ENCODE measurements at regions not wholly inside any gene's neighbourhood (a gene's known extent, or its start where the extent isn't known, plus 50 kb on each side); places are given as distances from the start of the nearest gene placed in this dataset.

DNA sequence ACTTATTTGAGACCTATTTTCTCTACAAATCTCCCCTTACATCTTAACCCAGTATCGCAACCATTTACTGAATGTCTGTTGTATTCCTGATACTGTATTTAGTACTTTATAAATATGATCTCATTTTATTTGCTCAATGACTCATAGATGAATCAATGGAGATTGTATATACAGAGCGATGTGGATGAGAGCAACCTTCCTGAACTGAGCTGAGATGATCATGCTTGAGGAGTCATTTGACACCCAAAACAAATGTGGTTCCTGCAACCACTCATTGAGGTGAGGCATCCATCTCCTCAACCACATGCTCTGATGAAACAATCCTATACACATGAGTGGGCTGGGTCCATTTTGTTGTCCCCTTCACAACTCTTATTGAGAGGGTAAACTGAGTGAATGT lies 250.0 kb downstream of the CDC14C start:
- BruUV-seq (replicated peaks): no TSS peak
- ChIA-PET POLR2A (no interaction called here), CTCF (no interaction called here), RAD21 (ENCODE audit: low non-redundant PET in 1 of 2, low total read pairs in 2 of 2, uncharacterized antibody in 2 of 2, unreplicated experiment in 2 of 2) (no interaction called here)
- H2AFZ ChIP-seq (ENCODE audit: low read depth, low read length, poor library complexity, severe bottlenecking): no peak overlapping the region
- no peaks in the 10 kb centered on the region for H3K27me3 ChIP-seq (ENCODE audit: insufficient read depth, low read length)
- no peaks in the 10 kb centered on the region for H3K79me2 ChIP-seq (ENCODE audit: insufficient read depth, low read length)
- H3K4me3 ChIP-seq (replicated peaks in 1 of 2; ENCODE audit: low read depth in 1 of 2, low read length in 2 of 2): no peak overlapping the region
- no peak for TF ChIP-seq MAX (IDR thresholded peaks at IDR 0.05)
- TF ChIP-seq JUND (IDR thresholded peaks at IDR 0.05): no peak
- no peak for TF ChIP-seq ZFX (IDR thresholded peaks at IDR 0.05)
- no peak for TF ChIP-seq RAD21 (IDR thresholded peaks at IDR 0.05; ENCODE audit: low read depth)
- TF ChIP-seq ELF1 (IDR thresholded peaks at IDR 0.05; ENCODE audit: borderline replicate concordance, low read depth): no peak
- TF ChIP-seq SRF (IDR thresholded peaks at IDR 0.05; ENCODE audit: low read depth): no peak
- TF ChIP-seq ZNF274 (IDR thresholded peaks at IDR 0.05; ENCODE audit: low read depth, low read length): no peak
- TF ChIP-seq TCF7L2 (IDR thresholded peaks at IDR 0.05; ENCODE audit: borderline replicate concordance, extremely low read depth, insufficient read depth, insufficient read length): no peak
- TF ChIP-seq, protein P1, sequence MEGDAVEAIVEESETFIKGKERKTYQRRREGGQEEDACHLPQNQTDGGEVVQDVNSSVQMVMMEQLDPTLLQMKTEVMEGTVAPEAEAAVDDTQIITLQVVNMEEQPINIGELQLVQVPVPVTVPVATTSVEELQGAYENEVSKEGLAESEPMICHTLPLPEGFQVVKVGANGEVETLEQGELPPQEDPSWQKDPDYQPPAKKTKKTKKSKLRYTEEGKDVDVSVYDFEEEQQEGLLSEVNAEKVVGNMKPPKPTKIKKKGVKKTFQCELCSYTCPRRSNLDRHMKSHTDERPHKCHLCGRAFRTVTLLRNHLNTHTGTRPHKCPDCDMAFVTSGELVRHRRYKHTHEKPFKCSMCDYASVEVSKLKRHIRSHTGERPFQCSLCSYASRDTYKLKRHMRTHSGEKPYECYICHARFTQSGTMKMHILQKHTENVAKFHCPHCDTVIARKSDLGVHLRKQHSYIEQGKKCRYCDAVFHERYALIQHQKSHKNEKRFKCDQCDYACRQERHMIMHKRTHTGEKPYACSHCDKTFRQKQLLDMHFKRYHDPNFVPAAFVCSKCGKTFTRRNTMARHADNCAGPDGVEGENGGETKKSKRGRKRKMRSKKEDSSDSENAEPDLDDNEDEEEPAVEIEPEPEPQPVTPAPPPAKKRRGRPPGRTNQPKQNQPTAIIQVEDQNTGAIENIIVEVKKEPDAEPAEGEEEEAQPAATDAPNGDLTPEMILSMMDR (IDR thresholded peaks at IDR 0.05 in 2 of 3, conservative IDR thresholded peaks at IDR 0.05 in 1 of 3; ENCODE audit: borderline replicate concordance in 1 of 3, insufficient read depth in 1 of 3, low read depth in 2 of 3, low read length in 2 of 3): no peak
- TF ChIP-seq, protein P2, sequence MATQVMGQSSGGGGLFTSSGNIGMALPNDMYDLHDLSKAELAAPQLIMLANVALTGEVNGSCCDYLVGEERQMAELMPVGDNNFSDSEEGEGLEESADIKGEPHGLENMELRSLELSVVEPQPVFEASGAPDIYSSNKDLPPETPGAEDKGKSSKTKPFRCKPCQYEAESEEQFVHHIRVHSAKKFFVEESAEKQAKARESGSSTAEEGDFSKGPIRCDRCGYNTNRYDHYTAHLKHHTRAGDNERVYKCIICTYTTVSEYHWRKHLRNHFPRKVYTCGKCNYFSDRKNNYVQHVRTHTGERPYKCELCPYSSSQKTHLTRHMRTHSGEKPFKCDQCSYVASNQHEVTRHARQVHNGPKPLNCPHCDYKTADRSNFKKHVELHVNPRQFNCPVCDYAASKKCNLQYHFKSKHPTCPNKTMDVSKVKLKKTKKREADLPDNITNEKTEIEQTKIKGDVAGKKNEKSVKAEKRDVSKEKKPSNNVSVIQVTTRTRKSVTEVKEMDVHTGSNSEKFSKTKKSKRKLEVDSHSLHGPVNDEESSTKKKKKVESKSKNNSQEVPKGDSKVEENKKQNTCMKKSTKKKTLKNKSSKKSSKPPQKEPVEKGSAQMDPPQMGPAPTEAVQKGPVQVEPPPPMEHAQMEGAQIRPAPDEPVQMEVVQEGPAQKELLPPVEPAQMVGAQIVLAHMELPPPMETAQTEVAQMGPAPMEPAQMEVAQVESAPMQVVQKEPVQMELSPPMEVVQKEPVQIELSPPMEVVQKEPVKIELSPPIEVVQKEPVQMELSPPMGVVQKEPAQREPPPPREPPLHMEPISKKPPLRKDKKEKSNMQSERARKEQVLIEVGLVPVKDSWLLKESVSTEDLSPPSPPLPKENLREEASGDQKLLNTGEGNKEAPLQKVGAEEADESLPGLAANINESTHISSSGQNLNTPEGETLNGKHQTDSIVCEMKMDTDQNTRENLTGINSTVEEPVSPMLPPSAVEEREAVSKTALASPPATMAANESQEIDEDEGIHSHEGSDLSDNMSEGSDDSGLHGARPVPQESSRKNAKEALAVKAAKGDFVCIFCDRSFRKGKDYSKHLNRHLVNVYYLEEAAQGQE (IDR thresholded peaks at IDR 0.05; ENCODE audit: low read depth): no peak
- no peak for TF ChIP-seq CEBPB (IDR thresholded peaks at IDR 0.05; ENCODE audit: low read depth)
- no peaks in the 10 kb centered on the region for H4K20me1 ChIP-seq (ENCODE audit: insufficient read depth)
- H3K4me2 ChIP-seq (ENCODE audit: low read length): no peak overlapping the region
- intact Hi-C loops (cut with micrococcal nuclease): no loop called here
- no peaks in the 10 kb centered on the region for H3K9me2 ChIP-seq (ENCODE audit: insufficient read depth)
- H3K27ac ChIP-seq (ENCODE audit: low read depth, low read length): no peak overlapping the region
- H3K36me3 ChIP-seq (ENCODE audit: control insufficient read depth in 1 of 2, insufficient read depth in 2 of 2, low read length in 2 of 2): no peaks in the 10 kb centered on the region
- ATAC-seq (no peak), DNase-seq (ENCODE audit: low read depth, low spot score) (no peak)
- no peaks in the 10 kb centered on the region for H3K4me1 ChIP-seq (ENCODE audit: control insufficient read depth in 1 of 2, insufficient read depth in 2 of 2, low read length in 2 of 2)
- H3K9ac ChIP-seq (ENCODE audit: low read length): no peak overlapping the region
- H3K9me3 ChIP-seq (ENCODE audit: control insufficient read depth in 1 of 2, insufficient read depth in 1 of 2, low read depth in 1 of 2, low read length in 2 of 2): peaks cover 5 to 30% of the 10 kb centered on the region in 2 experiments; a peak in 2 of 4 replicates
